H1 (cell line): ENCODE measurements at regions not wholly inside any gene's neighbourhood (a gene's known extent, or its start where the extent isn't known, plus 50 kb on each side); places are given as distances from the start of the nearest gene placed in this dataset.

Experiments used
- CTCF ChIA-PET: fragments of 300-600 bp; sonication (Branson Sonifier 250); formaldehyde crosslinking; loops from one replicate; lab custom pipeline; 2021; ENCODE audit not compliant: partially characterized antibody; lab: Charles Lee
- POLR2A ChIA-PET: fragments of 300-600 bp; sonication (Branson Sonifier 250); formaldehyde crosslinking; loops from one replicate; lab custom pipeline; 2021; ENCODE audit warnings: inconsistent platforms; ENCODE audit not compliant: partially characterized antibody; lab: Charles Lee
- DNase-seq, 2 experiments: peaks; one replicate each; pipeline versions ENCODE4 v3.0.0 to v3.0.0-alpha.2; 2010 to 2022; ENCODE audit warnings: low spot score in 2 of 2, low read depth in 1 of 2, mixed read lengths in 1 of 2
- FAIRE-seq: peaks from 2 replicates; lab custom pipeline; 2011; peaks lifted over from hg19 to GRCh38; lab: Jason Lieb, UNC
- H2AFZ ChIP-seq: 2 replicates; pipeline ENCODE4 v1.8.1; 2012; ENCODE audit warnings: low read length, inconsistent platforms
- H2AK5ac ChIP-seq: 2 replicates; pipeline ENCODE4 v1.6.1; 2013; ENCODE audit warnings: low read depth, low read length
- H2BK120ac ChIP-seq: replicated peaks from 2 replicates; pipeline ENCODE3; 2013; ENCODE audit warnings: low read depth, low read length, inconsistent platforms
- H2BK12ac ChIP-seq: 2 replicates; pipeline ENCODE4 v1.6.1; 2013; ENCODE audit warnings: low read depth, low read length
- H2BK15ac ChIP-seq: 2 replicates; pipeline ENCODE4 v1.6.1; 2013; ENCODE audit warnings: low read length
- H2BK20ac ChIP-seq: 2 replicates; pipeline ENCODE4 v1.6.1; 2013; ENCODE audit warnings: low read length
- H2BK5ac ChIP-seq: 2 replicates; pipeline ENCODE4 v1.6.1; 2013; ENCODE audit warnings: low read depth, low read length
- H3K14ac ChIP-seq: 2 replicates; pipeline ENCODE4 v1.6.1; 2013; ENCODE audit warnings: inconsistent platforms; ENCODE audit not compliant: insufficient read length
- H3K18ac ChIP-seq: 2 replicates; pipeline ENCODE4 v1.6.1; 2013; ENCODE audit warnings: low read length; ENCODE audit errors: extremely low read depth
- H3K23ac ChIP-seq: 2 replicates; pipeline ENCODE4 v1.6.1; 2013; ENCODE audit warnings: inconsistent platforms; ENCODE audit not compliant: insufficient read length
- H3K23me2 ChIP-seq: 2 replicates; pipeline ENCODE4 v1.6.1; 2013; ENCODE audit warnings: low read depth, low read length
- H3K27ac ChIP-seq: 2 replicates; pipeline ENCODE4 v1.6.1; 2011; ENCODE audit warnings: low read depth, low read length, inconsistent platforms
- H3K27me3 ChIP-seq, 4 experiments: replicated peaks in 1 of 4; 1 replicate in 1 of 4; 2 replicates in 3 of 4; pipeline versions ENCODE4 v1.6.1 to v1.8.1; 2011 to 2013; ENCODE audit warnings: low read length in 3 of 4, mild to moderate bottlenecking in 3 of 4, inconsistent platforms in 2 of 4, mixed read lengths in 2 of 4, moderate library complexity in 1 of 4; ENCODE audit not compliant: control insufficient read depth in 3 of 4, insufficient read depth in 3 of 4; ENCODE audit errors: extremely low read depth in 1 of 4
- H3K36me3 ChIP-seq, 4 experiments: 2 replicates each; pipeline versions ENCODE4 v1.6.1 to v1.8.1; 2011 to 2013; ENCODE audit warnings: mild to moderate bottlenecking in 4 of 4, low read length in 3 of 4, moderate library complexity in 2 of 4, control low read depth in 1 of 4, inconsistent platforms in 1 of 4; ENCODE audit not compliant: insufficient read depth in 4 of 4, control insufficient read depth in 2 of 4
- H3K4ac ChIP-seq: replicated peaks from 2 replicates; pipeline ENCODE3; 2013; ENCODE audit warnings: low read length, low read depth, mixed read lengths, inconsistent platforms; ENCODE audit not compliant: insufficient read length
- H3K4me1 ChIP-seq, 4 experiments: replicated peaks in 1 of 4; 1 replicate in 1 of 4; 2 replicates in 3 of 4; pipeline versions ENCODE4 v1.6.1 to v1.8.1; 2011 to 2013; ENCODE audit warnings: low read length in 3 of 4, inconsistent platforms in 2 of 4, mixed read lengths in 1 of 4; ENCODE audit not compliant: insufficient read depth in 4 of 4, control insufficient read depth in 3 of 4
- H3K4me2 ChIP-seq, 2 experiments: 2 replicates each; pipeline versions ENCODE4 v1.6.1 to v1.8.1; 2011 to 2013; ENCODE audit warnings: low read depth in 2 of 2, low read length in 2 of 2, control low read depth in 1 of 2, inconsistent platforms in 1 of 2, mild to moderate bottlenecking in 1 of 2; ENCODE audit not compliant: insufficient read depth in 1 of 2
- H3K4me3 ChIP-seq, 4 experiments: fragments of 200-600, 300-600 bp in 1 of 4; sonication (generic), shearing (Covaris generic), sonication (Bioruptor Twin) in 1 of 4; 2 replicates each; pipeline versions ENCODE4 v1.5.1 to v1.8.1; 2011 to 2016; ENCODE audit warnings: low read length in 4 of 4, low read depth in 3 of 4, control low read depth in 2 of 4, inconsistent platforms in 2 of 4, mild to moderate bottlenecking in 2 of 4, mixed read lengths in 1 of 4, moderate library complexity in 1 of 4; ENCODE audit not compliant: insufficient read depth in 2 of 4; ENCODE audit errors: extremely low read depth in 1 of 4
- H3K56ac ChIP-seq: replicated peaks from 2 replicates; pipeline ENCODE3; 2013; ENCODE audit warnings: low read depth, mild to moderate bottlenecking, mixed read lengths, low read length, inconsistent platforms; ENCODE audit not compliant: insufficient read length
- H3K79me1 ChIP-seq: 2 replicates; pipeline ENCODE4 v1.6.1; 2013; ENCODE audit warnings: low read depth, low read length, control low read depth
- H3K79me2 ChIP-seq, 2 experiments: 2 replicates each; pipeline versions ENCODE4 v1.6.1 to v1.8.1; 2012 to 2013; ENCODE audit warnings: low read length in 2 of 2, mild to moderate bottlenecking in 2 of 2, inconsistent platforms in 1 of 2; ENCODE audit not compliant: insufficient read depth in 2 of 2, control insufficient read depth in 1 of 2
- H3K9ac ChIP-seq, 4 experiments: replicated peaks in 1 of 4; 1 replicate in 1 of 4; 2 replicates in 3 of 4; pipeline versions ENCODE4 v1.6.1 to v1.8.1; 2011 to 2013; ENCODE audit warnings: low read depth in 3 of 4, low read length in 3 of 4, control low read depth in 2 of 4, mild to moderate bottlenecking in 2 of 4, moderate library complexity in 2 of 4, inconsistent platforms in 1 of 4; ENCODE audit errors: extremely low read depth in 1 of 4
- H3K9me3 ChIP-seq, 2 experiments: 2 replicates each; pipeline versions ENCODE4 v1.6.1 to v1.8.1; 2012 to 2013; ENCODE audit warnings: mild to moderate bottlenecking in 2 of 2, moderate library complexity in 2 of 2, control low read depth in 1 of 2, inconsistent platforms in 1 of 2, low read depth in 1 of 2, low read length in 1 of 2, mixed read lengths in 1 of 2; ENCODE audit not compliant: insufficient read depth in 2 of 2
- H4K20me1 ChIP-seq, 2 experiments: replicated peaks in 1 of 2; 2 replicates each; pipeline versions ENCODE3 to v1.8.1; 2011 to 2013; ENCODE audit warnings: inconsistent platforms in 2 of 2, low read length in 2 of 2, mild to moderate bottlenecking in 1 of 2; ENCODE audit not compliant: insufficient read depth in 2 of 2, control insufficient read depth in 1 of 2
- H4K5ac ChIP-seq: 2 replicates; pipeline ENCODE4 v1.6.1; 2013; ENCODE audit warnings: low read length, low read depth, mixed read lengths, inconsistent platforms; ENCODE audit not compliant: insufficient read length
- H4K8ac ChIP-seq: 2 replicates; pipeline ENCODE4 v1.8.0; 2013; ENCODE audit warnings: mild to moderate bottlenecking, moderate library complexity, low read length, inconsistent platforms; ENCODE audit not compliant: insufficient read depth; ENCODE audit errors: extremely low read depth
- H4K91ac ChIP-seq: replicated peaks from 2 replicates; pipeline ENCODE3; 2013; ENCODE audit warnings: low read length, mixed read lengths, inconsistent platforms; ENCODE audit not compliant: insufficient read length
- E2F6 ChIP-seq: IDR thresholded peaks from 2 replicates; pipeline ENCODE4 v1.6.1; 2012; ENCODE audit warnings: inconsistent platforms
- RAD21 ChIP-seq, 2 experiments: IDR thresholded peaks in 1 of 2; conservative IDR thresholded peaks in 1 of 2; 2 replicates each; pipeline ENCODE4 v1.6.1; 2011; ENCODE audit warnings: low read depth in 2 of 2, low read length in 2 of 2, improper control_type of control experiment in 1 of 2, inconsistent platforms in 1 of 2, mild to moderate bottlenecking in 1 of 2, moderate library complexity in 1 of 2
- WGBS, 2 experiments: shearing (Covaris generic) in 1 of 2; methylation state at CpG; one replicate each; pipeline versions ENCODE4 v1.1.6 to v1.1.7; 2013 to 2015; ENCODE audit warnings: low lambda C conversion rate in 2 of 2, mixed read lengths in 2 of 2, inconsistent platforms in 1 of 2, low coverage in 1 of 2, missing lambda C conversion rate in 1 of 2; ENCODE audit not compliant: insufficient replicate concordance in 2 of 2, insufficient coverage in 1 of 2, insufficient read length in 1 of 2; ENCODE audit errors: extremely low coverage in 1 of 2, missing lambda C conversion rate in 1 of 2; 5-methylcytosine and 5-hydroxymethylcytosine counted together

- Histone ChIP-seq H4K8ac (no peak overlapping the region), H3K23ac (no peak overlapping the region), H3K4me2 (no peak overlapping the region; a peak in 1 of 4 replicates), H3K27me3 (no peaks in the 10 kb centered on the region), H2AK5ac (no peak overlapping the region), H3K79me2 (no peaks in the 10 kb centered on the region; a peak in 1 of 4 replicates), H3K23me2 (no peaks in the 10 kb centered on the region), H2BK12ac (no peak overlapping the region), H3K56ac (no peak overlapping the region), H2BK120ac (no peak overlapping the region), H2BK20ac (no peak overlapping the region), H2AFZ (no peak overlapping the region), H3K27ac (no peak overlapping the region), H4K91ac (no peak overlapping the region), H2BK15ac (no peak overlapping the region), H3K4ac (no peak overlapping the region), H3K4me1 (peaks cover 0 to 13% (median 2%) of the 10 kb centered on the region in 4 experiments; a peak in 2 of 7 replicates), H4K5ac (no peak overlapping the region), H3K79me1 (no peaks in the 10 kb centered on the region), H3K36me3 (no peaks in the 10 kb centered on the region), H3K9ac (no peak overlapping the region), H4K20me1 (no peaks in the 10 kb centered on the region), H3K9me3 (no peaks in the 10 kb centered on the region), H3K14ac (no peak overlapping the region), H2BK5ac (no peak overlapping the region), H3K18ac (no peak overlapping the region), H3K4me3 (no peak overlapping the region)
- 90% methylated on average over 8 of the region's 8 CpGs; no CpG with 5 or more reads in 1 of the 2 experiments for WGBS, 2 experiments
- FAIRE-seq: no peak
- TF ChIP-seq RAD21 (IDR thresholded peaks at IDR 0.05 in 1 of 2, conservative IDR thresholded peaks at IDR 0.05 in 1 of 2; ENCODE audit: low read depth in 2 of 2, low read length in 2 of 2): peak in 1 of 2 experiments; percentile 1; a peak in 1 of 4 replicates
- no peak for TF ChIP-seq E2F6
- ChIA-PET POLR2A (no interaction called here), CTCF (interaction anchor here (0.5 to 1.5 kb wide), 3 partner anchors 20 to 368 kb away, joined by 3 to 6 read pairs (median 3); no protein-coding TSS in a partner anchor)
- DNase-seq: no peak
Observed at GRCh38 chr12:66942741-66943465, 264.0 kb upstream of the GRIP1 start.
